Neuronal stem cell (in vitro differentiated cells): ENCODE measurements at regions not wholly inside any gene's neighbourhood (a gene's known extent, or its start where the extent isn't known, plus 50 kb on each side); places are given as distances from the start of the nearest gene placed in this dataset.

ENCODE experiments used
- DNase-seq: peaks from one replicate; pipeline ENCODE4 v3.0.0-alpha.2; 2013; ENCODE audit warnings: low spot score
- H2AFZ ChIP-seq: one replicate; pipeline ENCODE4 v1.6.1; 2013; ENCODE audit warnings: mild to moderate bottlenecking, low read length, inconsistent platforms
- H2AK5ac ChIP-seq: 2 replicates; pipeline ENCODE4 v1.6.1; 2013; ENCODE audit warnings: low read depth, mild to moderate bottlenecking, inconsistent platforms, low read length, moderate library complexity, mixed read lengths
- H2BK120ac ChIP-seq: 2 replicates; pipeline ENCODE4 v1.6.1; 2013; ENCODE audit warnings: low read depth, mild to moderate bottlenecking, inconsistent platforms, low read length, moderate library complexity, mixed read lengths
- H2BK12ac ChIP-seq: one replicate; pipeline ENCODE4 v1.6.1; 2013; ENCODE audit warnings: low read length, inconsistent platforms
- H2BK15ac ChIP-seq: 2 replicates; pipeline ENCODE4 v1.6.1; 2013; ENCODE audit warnings: mild to moderate bottlenecking, low read length, inconsistent platforms, mixed read lengths
- H2BK5ac ChIP-seq: one replicate; pipeline ENCODE4 v1.6.1; 2013; ENCODE audit warnings: inconsistent platforms, mild to moderate bottlenecking, low read length, moderate library complexity
- H3K14ac ChIP-seq: one replicate; pipeline ENCODE4 v1.6.1; 2013; ENCODE audit warnings: low read length, inconsistent platforms
- H3K18ac ChIP-seq: 2 replicates; pipeline ENCODE4 v1.6.1; 2013; ENCODE audit warnings: low read length, inconsistent platforms
- H3K23ac ChIP-seq: 2 replicates; pipeline ENCODE4 v1.6.1; 2013; ENCODE audit warnings: low read depth, mild to moderate bottlenecking, mixed read lengths, low read length, inconsistent platforms; ENCODE audit not compliant: poor library complexity
- H3K27ac ChIP-seq: replicated peaks from 3 replicates; pipeline ENCODE4 v1.5.1; 2013; ENCODE audit warnings: low read length, inconsistent platforms
- H3K27me3 ChIP-seq, 3 experiments: 2 replicates each; pipeline ENCODE4 v1.6.1; 2013; ENCODE audit warnings: low read length in 3 of 3, mild to moderate bottlenecking in 2 of 3, inconsistent platforms in 1 of 3, low read depth in 1 of 3, mixed read lengths in 1 of 3, moderate library complexity in 1 of 3; ENCODE audit not compliant: control insufficient read depth in 3 of 3, insufficient read depth in 3 of 3
- H3K36me3 ChIP-seq, 2 donors: replicated peaks in 1 of 2; 2 replicates each; pipeline ENCODE4 v1.6.1; 2013; ENCODE audit warnings: low read length in 2 of 2; ENCODE audit not compliant: control insufficient read depth in 2 of 2, insufficient read depth in 2 of 2
- H3K4ac ChIP-seq: 2 replicates; pipeline ENCODE4 v1.6.1; 2013; ENCODE audit warnings: inconsistent platforms, mild to moderate bottlenecking, low read length, moderate library complexity
- H3K4me1 ChIP-seq, 2 donors: 1 replicate in 1 of 2; 2 replicates in 1 of 2; pipeline ENCODE4 v1.6.1; 2013; ENCODE audit warnings: low read length in 2 of 2, low read depth in 1 of 2; ENCODE audit not compliant: control insufficient read depth in 2 of 2, insufficient read depth in 1 of 2
- H3K4me2 ChIP-seq: one replicate; pipeline ENCODE4 v1.6.1; 2013; ENCODE audit warnings: mild to moderate bottlenecking, low read length, inconsistent platforms; ENCODE audit not compliant: insufficient read depth, poor library complexity, severe bottlenecking
- H3K4me3 ChIP-seq, 2 donors: 2 replicates each; pipeline ENCODE4 v1.5.1; 2013; ENCODE audit warnings: low read length in 2 of 2, mild to moderate bottlenecking in 2 of 2, inconsistent platforms in 1 of 2, moderate library complexity in 1 of 2
- H3K79me1 ChIP-seq: one replicate; pipeline ENCODE4 v1.6.1; 2013; ENCODE audit warnings: low read depth, mild to moderate bottlenecking, inconsistent platforms, low read length, moderate library complexity
- H3K9ac ChIP-seq: one replicate; pipeline ENCODE4 v1.6.1; 2013; ENCODE audit warnings: mild to moderate bottlenecking, low read depth, low read length, inconsistent platforms; ENCODE audit not compliant: poor library complexity
- H3K9me3 ChIP-seq, 2 donors: replicated peaks in 1 of 2; 2 replicates each; pipeline versions ENCODE3 to v1.6.1; 2013; ENCODE audit warnings: low read length in 2 of 2, mild to moderate bottlenecking in 2 of 2, inconsistent platforms in 1 of 2, low read depth in 1 of 2, mixed read lengths in 1 of 2, moderate library complexity in 1 of 2; ENCODE audit not compliant: control insufficient read depth in 2 of 2, insufficient read depth in 1 of 2
- H4K8ac ChIP-seq: one replicate; pipeline ENCODE4 v1.6.1; 2013; ENCODE audit warnings: low read depth, mild to moderate bottlenecking, inconsistent platforms, low read length, moderate library complexity
- H4K91ac ChIP-seq: one replicate; pipeline ENCODE4 v1.6.1; 2013; ENCODE audit warnings: low read length, low read depth, mild to moderate bottlenecking, inconsistent platforms; ENCODE audit not compliant: poor library complexity
- WGBS, 2 donors: extraction: QIAGEN DNeasy Blood & Tissue Kit; methylation state at CpG; one replicate each; pipeline ENCODE4 v1.1.7; 2013; ENCODE audit warnings: missing lambda C conversion rate in 2 of 2, mixed read lengths in 1 of 2; ENCODE audit not compliant: insufficient read length in 2 of 2, insufficient replicate concordance in 1 of 2; ENCODE audit errors: extremely low coverage in 2 of 2; 5-methylcytosine and 5-hydroxymethylcytosine counted together

- H3K4ac ChIP-seq: no peak overlapping the region
- no peaks in the 10 kb centered on the region for H3K4me1 ChIP-seq
- no peak overlapping the region for H4K8ac ChIP-seq
- H2AFZ ChIP-seq: no peak overlapping the region
- H3K79me1 ChIP-seq: no peaks in the 10 kb centered on the region
- no peak overlapping the region for H3K23ac ChIP-seq
- no peaks in the 10 kb centered on the region for H3K36me3 ChIP-seq
- no peak overlapping the region for H2AK5ac ChIP-seq
- H3K27me3 ChIP-seq: no peaks in the 10 kb centered on the region
- WGBS, 2 donors: no CpG with 5 or more reads among the region's 1 CpG
- no peak for DNase-seq
- H2BK5ac ChIP-seq: no peak overlapping the region
- H2BK15ac ChIP-seq: no peak overlapping the region
- H3K9me3 ChIP-seq: peaks cover 0 to 3% of the 10 kb centered on the region in 2 donors
- no peak overlapping the region for H4K91ac ChIP-seq
- no peak overlapping the region for H2BK120ac ChIP-seq
- no peak overlapping the region for H3K18ac ChIP-seq
- no peak overlapping the region for H3K4me2 ChIP-seq
- no peak overlapping the region for H3K9ac ChIP-seq
- H3K14ac ChIP-seq: no peak overlapping the region
- no peak overlapping the region for H2BK12ac ChIP-seq
- no peak overlapping the region for H3K27ac ChIP-seq
- H3K4me3 ChIP-seq: no peak overlapping the region
These were observed 658.2 kb downstream of the CENPC start for GRCh38 chr4:66887061-66887460.

GRCh38 chr4:66885501-66886165 lies 659.7 kb downstream of the CENPC start:
- Histone ChIP-seq H2BK12ac (no peak overlapping the region), H3K9me3 (peaks cover 0 to 3% of the 10 kb centered on the region in 2 donors), H4K8ac (no peak overlapping the region), H3K9ac (no peak overlapping the region), H4K91ac (no peak overlapping the region), H2BK5ac (no peak overlapping the region), H3K27ac (no peak overlapping the region), H3K79me1 (no peaks in the 10 kb centered on the region), H3K4me1 (no peaks in the 10 kb centered on the region), H3K4me3 (no peak overlapping the region), H2AFZ (no peak overlapping the region), H3K4me2 (no peak overlapping the region), H3K14ac (no peak overlapping the region), H2BK15ac (no peak overlapping the region), H3K18ac (no peak overlapping the region), H3K36me3 (no peaks in the 10 kb centered on the region), H3K23ac (no peak overlapping the region), H2AK5ac (no peak overlapping the region), H2BK120ac (no peak overlapping the region), H3K27me3 (no peaks in the 10 kb centered on the region), H3K4ac (no peak overlapping the region)
- WGBS, 2 donors: no CpG with 5 or more reads among the region's 1 CpG
- no peak for DNase-seq

GRCh38 chr4:66876946-66877345 lies 668.4 kb downstream of the CENPC start:
- no peak overlapping the region for H4K8ac ChIP-seq
- H3K23ac ChIP-seq: no peak overlapping the region
- H3K18ac ChIP-seq: no peak overlapping the region
- H2BK120ac ChIP-seq: no peak overlapping the region
- no peak overlapping the region for H2BK5ac ChIP-seq
- H2AFZ ChIP-seq: peak overlapping the region; percentile 17
- no peak overlapping the region for H4K91ac ChIP-seq
- H3K4ac ChIP-seq: no peak overlapping the region
- H3K79me1 ChIP-seq: no peaks in the 10 kb centered on the region
- no peak overlapping the region for H2BK12ac ChIP-seq
- no peaks in the 10 kb centered on the region for H3K9me3 ChIP-seq
- no peak overlapping the region for H2BK15ac ChIP-seq
- no peak overlapping the region for H3K4me3 ChIP-seq
- H3K27me3 ChIP-seq: no peaks in the 10 kb centered on the region
- no peak overlapping the region for H3K27ac ChIP-seq
- no peaks in the 10 kb centered on the region for H3K36me3 ChIP-seq
- DNase-seq: no peak
- no peak overlapping the region for H3K4me2 ChIP-seq
- no peak overlapping the region for H3K9ac ChIP-seq
- no CpG with 5 or more reads among the region's 2 CpGs for WGBS, 2 donors
- no peak overlapping the region for H3K14ac ChIP-seq
- H3K4me1 ChIP-seq: no peaks in the 10 kb centered on the region
- no peak overlapping the region for H2AK5ac ChIP-seq

- H3K23ac ChIP-seq: no peak overlapping the region
- WGBS, 2 donors: no CpG with 5 or more reads among the region's 1 CpG
- H3K27ac ChIP-seq: no peak overlapping the region
- H2AK5ac ChIP-seq: no peak overlapping the region
- H3K14ac ChIP-seq: no peak overlapping the region
- H2BK5ac ChIP-seq: no peak overlapping the region
- no peaks in the 10 kb centered on the region for H3K4me1 ChIP-seq
- H2AFZ ChIP-seq: no peak overlapping the region
- H2BK12ac ChIP-seq: no peak overlapping the region
- H3K36me3 ChIP-seq: no peaks in the 10 kb centered on the region
- H3K9me3 ChIP-seq: no peaks in the 10 kb centered on the region
- no peak overlapping the region for H3K9ac ChIP-seq
- H3K4me2 ChIP-seq: no peak overlapping the region
- H2BK15ac ChIP-seq: no peak overlapping the region
- H3K4me3 ChIP-seq: no peak overlapping the region
- H3K18ac ChIP-seq: no peak overlapping the region
- H2BK120ac ChIP-seq: no peak overlapping the region
- no peak for DNase-seq
- no peaks in the 10 kb centered on the region for H3K27me3 ChIP-seq
- H3K4ac ChIP-seq: no peak overlapping the region
- no peak overlapping the region for H4K8ac ChIP-seq
- H3K79me1 ChIP-seq: no peaks in the 10 kb centered on the region
- no peak overlapping the region for H4K91ac ChIP-seq
These were observed 672.6 kb downstream of the CENPC start for GRCh38 chr4:66872661-66873060.
